ENCODE measurements at regions not wholly inside any gene's neighbourhood (a gene's known extent, or its start where the extent isn't known, plus 50 kb on each side); places are given as distances from the start of the nearest gene placed in this dataset.

- no peak for DNase-seq
Measured at GRCh38 chr3:154018100-154018696, 103.0 kb upstream of the ARHGEF26 start.

DNA sequence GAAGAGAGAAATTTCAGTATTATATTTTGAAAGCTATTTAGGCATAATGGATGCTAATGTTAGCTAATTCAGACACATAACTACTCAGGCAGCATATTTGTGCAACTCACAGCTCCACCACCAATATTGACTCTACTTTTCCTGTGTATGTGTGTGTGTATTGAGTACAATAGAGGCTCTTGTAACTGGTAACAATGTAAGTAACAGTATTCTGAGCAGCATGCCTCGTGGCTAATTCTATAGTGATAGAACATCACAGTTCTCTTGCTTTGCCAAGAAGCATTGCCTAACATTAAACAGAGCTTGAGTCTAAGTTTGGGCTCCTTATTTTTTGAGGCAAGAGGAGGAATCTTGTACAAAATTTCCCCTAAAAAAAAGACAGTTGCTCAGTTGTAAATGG, 98.6 kb upstream of the ARHGEF26 start:
- DNase-seq, result no peak

DNA sequence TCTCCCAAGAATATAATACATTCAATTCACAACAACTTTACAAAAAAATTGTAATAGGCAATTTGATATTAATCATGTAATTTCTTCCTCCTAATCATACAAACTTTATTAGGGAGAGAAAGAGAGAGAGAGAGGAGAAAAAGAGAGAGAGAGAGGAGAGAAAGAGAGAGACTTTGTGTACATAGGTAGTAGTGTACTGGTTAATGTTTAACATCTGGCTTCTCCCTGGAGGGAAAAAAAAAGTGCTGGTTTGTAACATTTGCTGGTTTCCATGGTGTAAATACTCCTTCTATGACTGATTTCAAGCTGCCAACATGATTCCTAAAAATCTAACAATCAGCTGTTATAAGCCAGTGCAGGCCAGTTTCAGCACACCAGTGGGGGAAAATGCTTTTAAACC, 98.0 kb upstream of the ARHGEF26 start:
- DNase-seq, result no peak

DNA sequence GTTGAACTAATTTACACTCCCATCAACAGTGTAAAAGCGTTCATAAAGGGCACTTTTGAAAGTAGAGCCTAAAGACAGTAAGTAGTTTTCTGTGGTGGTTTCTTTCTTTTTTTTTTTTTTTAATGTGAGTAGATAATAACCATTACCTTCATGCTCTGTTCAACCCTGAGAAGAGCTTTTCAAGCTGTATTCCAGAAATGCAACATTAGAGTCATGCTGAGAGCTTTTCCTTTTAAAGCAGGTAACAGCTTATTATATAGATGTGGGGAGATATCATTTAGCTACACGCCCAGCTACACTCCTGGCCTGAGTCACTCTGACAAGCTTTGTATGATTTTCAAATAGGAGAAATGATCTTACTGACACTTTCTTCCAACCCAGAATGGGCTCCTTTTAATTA, 96.2 kb upstream of the ARHGEF26 start:
- no peak for DNase-seq

GRCh38 chr3:154029926-154030325, 91.3 kb upstream of the ARHGEF26 start:
- no peak for DNase-seq

DNA sequence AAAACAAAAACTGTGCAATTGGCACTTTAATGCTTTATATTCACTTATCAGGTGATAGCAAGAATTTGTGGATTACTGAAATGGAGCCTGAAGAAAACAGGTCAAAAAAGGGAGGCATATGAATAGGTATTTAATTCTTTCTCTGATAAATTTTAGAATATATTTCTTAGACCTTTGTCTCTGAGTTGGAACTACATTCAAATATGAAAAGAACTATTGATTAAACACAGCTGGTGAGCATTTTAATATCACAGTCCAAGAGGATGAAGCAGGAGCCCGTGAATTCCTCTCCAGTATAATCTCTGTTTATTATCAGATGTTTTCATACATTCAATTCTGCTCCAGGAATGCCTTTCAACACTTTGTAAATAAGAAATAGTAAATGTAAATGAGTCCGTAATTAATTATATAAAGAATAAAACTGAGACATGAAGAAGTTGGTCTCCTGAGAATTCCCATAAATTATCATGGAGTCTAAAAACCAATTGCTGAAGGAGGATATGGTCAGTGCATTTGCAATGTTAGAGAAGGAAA, 86.3 kb upstream of the ARHGEF26 start:
- DNase-seq, result no peak

DNA sequence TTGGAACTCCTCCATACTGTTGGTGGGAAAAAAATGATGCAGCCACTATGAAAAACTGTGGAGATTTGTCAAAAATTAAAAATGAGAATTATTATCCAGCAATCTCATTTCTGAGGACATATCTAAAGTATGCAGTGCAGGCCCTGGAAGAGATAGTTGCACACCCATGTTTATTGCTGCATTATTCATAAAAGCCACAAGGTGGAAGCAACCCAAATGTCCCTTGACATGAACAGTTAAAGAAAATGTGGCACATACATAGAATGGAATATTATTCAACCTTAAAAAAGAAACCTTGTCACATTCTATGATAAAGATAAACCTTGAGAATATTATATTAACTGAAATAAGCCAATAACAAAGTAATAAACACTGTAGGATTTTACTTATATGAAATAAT, 80.9 kb upstream of the ARHGEF26 start:
- DNase-seq, result no peak

- peak; percentile 43 for DNase-seq
Measured at GRCh38 chr3:154044671-154045070, 76.5 kb upstream of the ARHGEF26 start.

GRCh38 chr3:154050216-154050615, 71.0 kb upstream of the ARHGEF26 start:
- DNase-seq, result no peak

GRCh38 chr3:154050766-154051165, 70.4 kb upstream of the ARHGEF26 start:
- DNase-seq, result no peak

GRCh38 chr3:154059833-154060232, 61.4 kb upstream of the ARHGEF26 start:
- DNase-seq, result no peak

DNA sequence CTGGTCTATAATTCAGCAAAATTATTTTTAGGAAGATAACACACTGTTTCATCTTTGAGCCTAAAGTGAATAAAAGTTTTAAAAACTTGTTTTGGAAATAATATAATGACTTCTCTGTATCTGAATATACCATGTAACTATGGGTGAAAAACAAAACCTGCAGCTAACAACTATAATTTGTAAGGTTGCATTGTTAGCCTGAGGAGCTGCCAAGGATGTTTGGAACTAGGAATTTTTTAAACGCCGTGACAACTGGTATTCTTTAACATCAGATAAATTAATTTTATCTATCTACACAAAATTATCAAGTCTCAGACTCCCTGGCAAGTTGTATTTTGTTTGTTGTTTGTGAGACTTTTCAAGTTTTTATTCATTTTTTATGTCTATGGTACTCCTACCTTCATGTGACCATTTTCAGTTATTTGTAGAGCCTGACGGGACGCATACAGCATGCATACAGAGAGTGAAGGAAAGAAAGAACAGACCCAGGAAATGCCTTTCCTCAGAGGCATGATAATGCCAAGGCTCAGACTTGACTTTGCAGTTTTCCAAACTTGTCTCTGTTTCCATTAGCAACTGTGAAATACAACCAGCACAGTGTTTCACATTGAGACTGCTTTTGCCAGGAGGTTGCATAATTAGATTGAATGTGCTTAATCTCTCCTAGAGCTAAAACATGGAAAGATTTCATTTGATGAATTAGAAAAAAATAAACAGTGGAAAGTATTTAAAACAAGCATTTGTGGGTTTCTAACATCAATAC, 60.8 kb upstream of the ARHGEF26 start:
- peak; percentile 33 for DNase-seq

GRCh38 chr3:154061001-154061370, 60.2 kb upstream of the ARHGEF26 start:
- no peak for DNase-seq

DNA sequence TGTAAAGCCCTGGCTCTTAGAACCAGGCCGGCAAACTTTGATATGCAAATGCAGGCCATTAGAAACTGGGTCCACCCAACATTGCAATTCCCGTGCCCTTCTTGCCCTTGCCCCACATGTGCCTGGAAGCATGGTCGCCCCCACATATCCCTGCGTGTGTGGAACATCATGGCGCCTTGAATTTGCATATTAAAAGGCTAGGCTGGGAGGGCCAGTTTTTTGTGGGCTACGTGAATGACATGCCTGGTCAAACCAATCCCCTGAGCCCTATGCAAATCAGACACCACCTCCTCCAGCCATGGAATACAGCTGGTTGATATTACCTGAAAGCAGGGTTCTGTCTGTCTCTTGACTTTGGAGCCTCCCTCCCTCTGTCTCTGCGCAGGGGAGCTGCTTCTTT, 58.7 kb upstream of the ARHGEF26 start:
- no peak for DNase-seq

DNA sequence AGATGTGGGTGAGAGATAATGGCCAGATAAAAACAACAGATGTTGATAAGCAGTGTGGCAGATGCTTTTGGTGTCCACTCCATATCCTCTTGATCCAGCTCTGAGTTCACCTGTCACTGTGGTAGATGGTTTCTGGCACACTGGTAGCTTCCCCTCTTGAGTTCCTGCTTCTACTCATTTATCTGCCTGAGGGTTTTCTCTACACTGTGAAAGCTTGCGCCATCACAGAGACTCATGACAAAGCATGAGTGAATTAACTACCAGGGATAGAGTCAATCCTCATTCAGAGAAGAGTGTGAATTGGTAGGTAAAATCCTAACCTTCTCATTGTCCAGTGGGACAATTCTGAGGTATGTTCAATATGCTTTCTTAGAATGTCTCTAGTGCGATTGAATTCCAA, 50.0 kb upstream of the ARHGEF26 start:
- no peak for DNase-seq

Data from femur (tissue), 1 donor.